ENCODE measurements at regions not wholly inside any gene's neighbourhood (a gene's known extent, or its start where the extent isn't known, plus 50 kb on each side); places are given as distances from the start of the nearest gene placed in this dataset.
"Not testable (repeated sequence)": the region's sequence is repeated elsewhere in the genome, so short reads cannot be mapped to it uniquely, and the experiment has no call there.

GRCh38 chr20:29741894-29742698 is 1515.4 kb upstream of the DEFB115 start:
- TF ChIP-seq CTCF (IDR thresholded peaks at IDR 0.05; ENCODE audit: borderline replicate concordance, insufficient read depth, low read depth, low read length) = no peak
- no peak overlapping the region for H3K4me3 ChIP-seq (ENCODE audit: low read depth, low read length)

GRCh38 chr20:29742699-29743100 is 1514.8 kb upstream of the DEFB115 start:
- TF ChIP-seq CTCF (IDR thresholded peaks at IDR 0.05; ENCODE audit: borderline replicate concordance, insufficient read depth, low read depth, low read length) = no peak

GRCh38 chr20:29743101-29743931 is 1514.1 kb upstream of the DEFB115 start:
- no peak for TF ChIP-seq CTCF (IDR thresholded peaks at IDR 0.05; ENCODE audit: borderline replicate concordance, insufficient read depth, low read depth, low read length)
- no peak overlapping the region for H3K4me3 ChIP-seq (ENCODE audit: low read depth, low read length)

More at GRCh38 chr20:29742699-29743100, 1514.8 kb upstream of the DEFB115 start:
- no peak overlapping the region for H3K4me3 ChIP-seq (ENCODE audit: low read depth, low read length)

GRCh38 chr20:29744071-29744470 is 1513.4 kb upstream of the DEFB115 start:
- no peak for TF ChIP-seq CTCF (IDR thresholded peaks at IDR 0.05; ENCODE audit: borderline replicate concordance, insufficient read depth, low read depth, low read length)
- no peak overlapping the region for H3K4me3 ChIP-seq (ENCODE audit: low read depth, low read length)

- not testable (repeated sequence) for H3K4me3 ChIP-seq (ENCODE audit: low read depth, low read length)
Observed at GRCh38 chr20:29745534-29746245, 1511.8 kb upstream of the DEFB115 start.

- TF ChIP-seq CTCF (IDR thresholded peaks at IDR 0.05; ENCODE audit: borderline replicate concordance, insufficient read depth, low read depth, low read length) = no peak
- no peak overlapping the region for H3K4me3 ChIP-seq (ENCODE audit: low read depth, low read length)
Observed at GRCh38 chr20:29750268-29750899, 1507.1 kb upstream of the DEFB115 start.

- not testable (repeated sequence) for H3K4me3 ChIP-seq (ENCODE audit: low read depth, low read length)
Observed at GRCh38 chr20:29752644-29753425, 1504.6 kb upstream of the DEFB115 start.

GRCh38 chr20:29753426-29753746 is 1504.1 kb upstream of the DEFB115 start:
- H3K4me3 ChIP-seq (ENCODE audit: low read depth, low read length) = not testable (repeated sequence)

- H3K4me3 ChIP-seq (ENCODE audit: low read depth, low read length) = not testable (repeated sequence)
Observed at GRCh38 chr20:29753879-29754278, 1503.6 kb upstream of the DEFB115 start.

- H3K4me3 ChIP-seq (ENCODE audit: low read depth, low read length) = not testable (repeated sequence)
Observed at GRCh38 chr20:29755854-29756498, 1501.5 kb upstream of the DEFB115 start.
